ENCODE measurements at regions not wholly inside any gene's neighbourhood (a gene's known extent, or its start where the extent isn't known, plus 50 kb on each side); places are given as distances from the start of the nearest gene placed in this dataset.

DNA sequence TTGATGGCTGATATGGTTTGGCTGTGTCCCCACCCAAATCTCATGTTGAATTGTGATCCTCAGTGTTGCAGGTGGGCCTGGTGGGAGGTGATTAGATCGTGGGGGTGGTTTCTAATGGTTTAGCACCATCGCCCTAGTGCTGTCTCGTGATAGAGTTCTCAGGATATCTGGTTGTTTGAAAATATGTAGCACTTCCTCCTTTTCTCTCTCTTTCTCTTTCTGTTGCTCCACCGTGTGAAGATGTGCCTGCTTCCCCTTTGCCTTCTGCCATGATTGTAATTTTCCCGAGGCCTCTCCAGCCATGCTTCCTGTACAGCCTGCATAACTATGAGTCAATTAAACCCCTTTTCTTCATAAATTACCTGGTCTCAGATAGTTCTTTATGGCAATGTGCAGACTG lies 111.6 kb downstream of the SREK1 start:
- TF ChIP-seq, protein P1, sequence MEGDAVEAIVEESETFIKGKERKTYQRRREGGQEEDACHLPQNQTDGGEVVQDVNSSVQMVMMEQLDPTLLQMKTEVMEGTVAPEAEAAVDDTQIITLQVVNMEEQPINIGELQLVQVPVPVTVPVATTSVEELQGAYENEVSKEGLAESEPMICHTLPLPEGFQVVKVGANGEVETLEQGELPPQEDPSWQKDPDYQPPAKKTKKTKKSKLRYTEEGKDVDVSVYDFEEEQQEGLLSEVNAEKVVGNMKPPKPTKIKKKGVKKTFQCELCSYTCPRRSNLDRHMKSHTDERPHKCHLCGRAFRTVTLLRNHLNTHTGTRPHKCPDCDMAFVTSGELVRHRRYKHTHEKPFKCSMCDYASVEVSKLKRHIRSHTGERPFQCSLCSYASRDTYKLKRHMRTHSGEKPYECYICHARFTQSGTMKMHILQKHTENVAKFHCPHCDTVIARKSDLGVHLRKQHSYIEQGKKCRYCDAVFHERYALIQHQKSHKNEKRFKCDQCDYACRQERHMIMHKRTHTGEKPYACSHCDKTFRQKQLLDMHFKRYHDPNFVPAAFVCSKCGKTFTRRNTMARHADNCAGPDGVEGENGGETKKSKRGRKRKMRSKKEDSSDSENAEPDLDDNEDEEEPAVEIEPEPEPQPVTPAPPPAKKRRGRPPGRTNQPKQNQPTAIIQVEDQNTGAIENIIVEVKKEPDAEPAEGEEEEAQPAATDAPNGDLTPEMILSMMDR (conservative IDR thresholded peaks at IDR 0.05), result no peak
- no peak for TF ChIP-seq EZH2 (IDR thresholded peaks at IDR 0.05; ENCODE audit: low read depth)

Measured in PC-9 (cell line).